HG02763 (cell line): ENCODE measurements at regions not wholly inside any gene's neighbourhood (a gene's known extent, or its start where the extent isn't known, plus 50 kb on each side); places are given as distances from the start of the nearest gene placed in this dataset.
"Not testable (repeated sequence)": the region's sequence is repeated elsewhere in the genome, so short reads cannot be mapped to it uniquely, and the experiment has no call there.

Experiments
- ATAC-seq: cut with Tn5 transposase; IDR thresholded peaks from one replicate; pipeline ENCODE4 v1.9.1; 2021; ENCODE audit warnings: mild to moderate bottlenecking, moderate library complexity; ENCODE audit not compliant: unreplicated experiment

DNA sequence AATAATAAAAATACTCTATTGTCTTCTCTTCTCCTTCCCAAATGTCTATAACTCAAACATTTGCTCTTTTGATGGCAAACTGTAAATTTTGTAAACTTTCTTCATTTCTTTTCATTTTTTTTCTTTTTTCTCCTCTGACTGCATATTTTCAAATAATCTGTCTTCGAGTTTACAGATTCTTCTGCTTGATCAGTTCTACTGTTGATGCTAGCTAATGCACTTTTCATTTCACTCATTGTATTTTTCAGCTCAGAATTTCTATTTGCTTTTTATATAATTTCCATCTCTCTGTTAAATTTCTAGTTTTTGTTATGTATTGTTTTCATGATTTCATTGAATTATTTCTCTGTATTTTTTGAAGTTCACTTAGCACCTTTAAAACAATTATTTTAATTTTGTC lies 646.8 kb upstream of the INTU start:
- ATAC-seq = no peak

GRCh38 chr4:126986828-126987227 lies 645.9 kb upstream of the INTU start:
- ATAC-seq = no peak

- ATAC-seq = no peak
Observed at GRCh38 chr4:126991965-126992364, 640.8 kb upstream of the INTU start.

- ATAC-seq = no peak
Observed at GRCh38 chr4:126992910-126993309, 639.8 kb upstream of the INTU start.

- ATAC-seq = no peak
Observed at GRCh38 chr4:126993351-126993750, 639.4 kb upstream of the INTU start.

DNA sequence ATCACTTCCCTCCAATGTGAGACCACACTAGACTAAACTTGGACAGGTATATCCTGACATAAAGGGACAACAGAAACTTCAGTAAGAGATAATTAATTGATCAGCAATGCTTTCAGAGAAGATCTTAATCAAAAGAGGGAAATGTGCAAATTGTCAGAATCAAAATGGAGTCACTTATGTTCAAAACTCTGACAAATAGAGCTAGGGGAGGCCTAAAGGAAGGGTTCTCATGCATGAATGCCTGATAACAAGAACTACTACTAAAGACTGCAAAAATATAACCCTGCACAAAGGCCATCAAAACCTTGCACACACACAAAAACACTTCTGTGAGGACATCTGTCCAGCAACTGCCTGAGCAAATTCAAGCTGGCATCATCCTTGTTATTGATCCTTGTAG lies 637.5 kb upstream of the INTU start:
- no peak for ATAC-seq

- ATAC-seq = no peak
Observed at GRCh38 chr4:127000110-127000509, 632.6 kb upstream of the INTU start.

DNA sequence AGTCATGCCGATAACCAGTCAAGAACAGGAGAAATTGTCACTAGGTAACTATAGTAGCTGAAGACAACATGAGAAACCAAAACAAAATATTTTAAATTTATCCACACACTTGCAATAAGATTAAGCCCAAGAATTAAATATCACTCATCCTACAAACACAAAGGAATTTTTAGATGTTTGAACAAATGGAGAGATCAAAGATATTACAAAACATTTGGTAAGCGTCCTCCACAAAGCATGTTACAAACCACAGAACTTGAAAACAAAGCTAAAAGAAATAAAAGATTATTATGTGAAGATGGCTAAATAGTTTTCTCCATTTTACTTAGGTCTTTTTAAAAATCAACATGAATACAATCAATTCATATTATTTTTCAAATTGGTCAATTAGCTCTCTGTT lies 631.9 kb upstream of the INTU start:
- no peak for ATAC-seq

DNA sequence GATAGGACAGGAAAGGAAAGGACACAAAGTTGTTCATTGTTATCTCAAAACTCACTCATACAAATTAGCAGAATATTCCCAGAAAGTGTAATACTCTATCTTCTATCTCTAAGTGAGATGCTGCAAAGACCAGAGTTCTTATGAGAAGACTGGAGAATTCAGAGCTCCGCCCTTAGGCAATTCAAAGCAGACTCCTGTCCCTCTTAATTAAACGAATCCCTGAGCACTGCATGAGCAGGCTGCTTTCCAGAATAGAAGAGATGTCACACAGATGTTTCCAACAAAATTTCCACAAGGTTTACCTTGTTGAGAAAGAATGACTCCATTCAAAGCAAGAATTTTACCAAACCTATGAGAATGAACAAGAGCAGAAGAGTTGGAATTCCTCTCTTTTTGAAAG lies 630.8 kb upstream of the INTU start:
- no peak for ATAC-seq

- ATAC-seq = no peak
Observed at GRCh38 chr4:127006446-127006877, 626.3 kb upstream of the INTU start.

GRCh38 chr4:127007305-127007704 lies 625.5 kb upstream of the INTU start:
- no peak for ATAC-seq

DNA sequence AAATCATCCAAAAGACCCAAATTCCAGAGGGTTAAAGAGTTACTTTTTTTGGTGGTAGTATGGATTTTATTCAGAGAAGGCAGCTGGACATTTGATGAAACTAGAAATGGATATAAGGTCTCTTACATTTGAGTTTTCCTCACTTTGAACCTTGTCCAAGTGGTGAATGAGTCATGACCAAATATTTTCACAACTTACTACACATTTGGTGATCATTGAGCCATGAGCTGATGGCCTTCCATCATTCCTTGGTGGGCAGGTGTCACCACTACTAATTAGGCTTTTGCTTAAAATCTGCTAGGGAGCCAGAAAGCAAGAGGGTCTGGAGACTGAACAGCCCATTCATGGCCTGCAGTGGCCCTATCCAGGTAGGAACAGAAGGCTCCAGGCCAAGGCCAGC lies 620.2 kb upstream of the INTU start:
- ATAC-seq = no peak

DNA sequence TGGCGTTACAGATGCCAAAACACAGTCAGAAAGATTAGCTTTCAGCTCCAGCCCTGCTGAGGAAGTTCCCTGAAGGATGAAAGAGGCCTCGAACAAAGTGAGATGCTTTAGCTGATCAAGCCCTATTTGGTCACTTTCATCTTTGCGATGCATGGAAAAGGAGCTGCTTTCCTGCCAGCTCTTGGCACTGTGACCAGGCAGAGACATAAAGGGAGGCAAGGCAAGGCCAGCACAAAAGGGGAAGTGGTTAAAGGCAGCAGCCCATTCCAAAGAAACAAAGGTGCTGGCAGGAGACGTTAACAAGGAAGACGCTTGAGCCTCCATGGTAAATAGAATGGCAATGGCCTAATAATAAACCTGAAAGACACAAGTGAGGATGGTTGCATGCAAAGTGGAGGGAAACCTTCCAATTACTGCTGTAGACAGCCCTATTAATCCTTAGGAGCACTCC lies 617.1 kb upstream of the INTU start:
- ATAC-seq = no peak

- no peak for ATAC-seq
Observed at GRCh38 chr4:127018381-127018780, 614.4 kb upstream of the INTU start.

- ATAC-seq = not testable (repeated sequence)
Observed at GRCh38 chr4:127020831-127021230, 611.9 kb upstream of the INTU start.

GRCh38 chr4:127036296-127036695 lies 596.5 kb upstream of the INTU start:
- ATAC-seq = no peak

- ATAC-seq = no peak
Observed at GRCh38 chr4:127045861-127046260, 586.9 kb upstream of the INTU start.

- no peak for ATAC-seq
Observed at GRCh38 chr4:127047930-127048329, 584.8 kb upstream of the INTU start.

DNA sequence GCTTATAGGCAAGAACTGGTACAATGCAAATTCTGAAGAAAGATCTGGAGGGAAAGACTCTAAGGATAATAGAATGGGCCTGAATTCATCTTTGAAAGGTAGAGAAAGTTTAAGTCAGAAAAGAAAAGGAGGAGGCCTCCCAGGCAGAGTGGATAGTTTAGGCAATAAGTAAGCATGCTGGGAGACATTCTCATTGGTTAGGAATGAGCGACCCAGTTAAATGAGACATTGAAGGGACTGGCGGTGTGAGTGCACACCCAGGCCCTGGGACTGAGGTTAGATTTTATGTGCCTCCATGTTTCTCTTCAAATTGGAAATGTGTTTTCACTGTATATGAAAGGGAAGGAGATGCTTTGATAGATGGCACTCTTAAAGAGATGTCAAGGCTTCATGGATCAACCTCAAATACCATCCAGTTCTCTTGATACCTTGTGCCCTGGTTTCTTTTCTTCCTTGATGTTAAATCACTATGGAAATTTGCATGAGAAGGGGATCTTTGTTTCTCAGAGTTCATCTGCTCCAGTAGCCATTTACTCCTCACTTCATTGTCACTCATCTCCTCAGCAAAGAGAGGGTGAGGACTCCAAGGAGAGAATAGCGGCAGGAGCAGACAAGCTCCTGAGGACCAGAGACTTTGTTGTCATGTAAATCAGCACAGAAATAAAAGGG lies 584.2 kb upstream of the INTU start:
- ATAC-seq = no peak

DNA sequence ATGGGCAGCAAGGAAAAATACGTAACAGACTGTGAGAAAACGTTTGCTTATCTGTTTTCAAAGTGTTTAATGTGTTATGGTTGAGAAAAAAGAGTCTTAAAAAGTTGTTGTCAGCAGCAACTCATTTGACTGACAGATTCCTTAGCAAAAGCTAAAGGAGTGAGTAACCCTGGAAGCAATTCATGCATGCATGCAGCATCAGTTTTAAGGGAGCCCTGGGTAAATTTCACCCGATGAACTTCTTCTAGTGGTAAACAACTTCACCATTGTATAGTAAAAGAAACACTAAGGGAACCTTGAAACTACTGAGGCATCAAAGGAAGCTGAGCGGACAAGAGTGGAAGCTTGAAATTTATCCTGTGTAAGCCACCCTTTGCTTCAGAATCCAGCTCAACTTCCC lies 583.2 kb upstream of the INTU start:
- ATAC-seq = no peak

DNA sequence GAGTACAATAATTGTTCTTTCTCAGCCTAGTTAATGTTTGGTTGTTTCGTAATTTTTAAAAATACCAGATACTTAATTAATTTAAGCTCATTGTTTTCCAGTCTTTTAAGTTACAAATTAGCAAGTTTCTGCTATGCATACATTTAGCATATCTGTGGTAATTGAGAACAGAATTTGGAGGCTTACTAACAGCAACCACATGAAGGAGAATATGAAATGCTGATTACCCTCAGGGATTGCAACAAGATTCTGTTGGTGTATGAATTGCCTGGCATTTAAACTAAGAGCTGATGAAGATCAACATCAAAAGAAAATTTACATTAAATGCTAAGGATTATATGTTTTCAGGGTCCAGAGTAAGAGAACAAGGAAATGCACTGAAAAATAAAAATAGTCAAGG lies 580.0 kb upstream of the INTU start:
- no peak for ATAC-seq

- ATAC-seq = no peak
Observed at GRCh38 chr4:127055357-127055756, 577.4 kb upstream of the INTU start.

GRCh38 chr4:127069675-127070074 lies 563.1 kb upstream of the INTU start:
- ATAC-seq = no peak
